HG02840 (cell line): ENCODE measurements at regions not wholly inside any gene's neighbourhood (a gene's known extent, or its start where the extent isn't known, plus 50 kb on each side); places are given as distances from the start of the nearest gene placed in this dataset.

Experiments
- ATAC-seq: cut with Tn5 transposase; IDR thresholded peaks from one replicate; pipeline ENCODE4 v1.9.1; 2021; ENCODE audit warnings: mild to moderate bottlenecking, moderate library complexity, moderate number of reproducible peaks; ENCODE audit not compliant: unreplicated experiment, low FRiP score

GRCh38 chr3:144067059-144067458, 95.4 kb downstream of the DIPK2A start:
- no peak for ATAC-seq

- no peak for ATAC-seq
Observed at GRCh38 chr3:144073698-144074097, 102.1 kb downstream of the DIPK2A start.

- no peak for ATAC-seq
Observed at GRCh38 chr3:144079634-144080033, 108.0 kb downstream of the DIPK2A start.

- no peak for ATAC-seq
Observed at GRCh38 chr3:144084929-144085328, 113.3 kb downstream of the DIPK2A start.

GRCh38 chr3:144085964-144086363, 114.3 kb downstream of the DIPK2A start:
- no peak for ATAC-seq

GRCh38 chr3:144096016-144096415, 124.4 kb downstream of the DIPK2A start:
- no peak for ATAC-seq

GRCh38 chr3:144097163-144097562, 125.5 kb downstream of the DIPK2A start:
- no peak for ATAC-seq

GRCh38 chr3:144098691-144099090, 127.1 kb downstream of the DIPK2A start:
- ATAC-seq, result no peak

- ATAC-seq, result no peak
Observed at GRCh38 chr3:144102421-144102820, 130.8 kb downstream of the DIPK2A start.

GRCh38 chr3:144104186-144104585, 132.6 kb downstream of the DIPK2A start:
- no peak for ATAC-seq

GRCh38 chr3:144104679-144105078, 133.1 kb downstream of the DIPK2A start:
- no peak for ATAC-seq

- ATAC-seq, result no peak
Observed at GRCh38 chr3:144105542-144105941, 133.9 kb downstream of the DIPK2A start.

- no peak for ATAC-seq
Observed at GRCh38 chr3:144106970-144107369, 135.3 kb downstream of the DIPK2A start.

- no peak for ATAC-seq
Observed at GRCh38 chr3:144107923-144108322, 136.3 kb downstream of the DIPK2A start.

GRCh38 chr3:144109944-144110343, 138.3 kb downstream of the DIPK2A start:
- peak; percentile 96 for ATAC-seq

- ATAC-seq, result no peak
Observed at GRCh38 chr3:144112036-144112435, 140.4 kb downstream of the DIPK2A start.

- ATAC-seq, result no peak
Observed at GRCh38 chr3:144112437-144112836, 140.8 kb downstream of the DIPK2A start.

GRCh38 chr3:144114767-144115166, 143.1 kb downstream of the DIPK2A start:
- no peak for ATAC-seq

- no peak for ATAC-seq
Observed at GRCh38 chr3:144119633-144120032, 148.0 kb downstream of the DIPK2A start.

- ATAC-seq, result no peak
Observed at GRCh38 chr3:144121661-144122060, 150.0 kb downstream of the DIPK2A start.

GRCh38 chr3:144127014-144127413, 155.4 kb downstream of the DIPK2A start:
- ATAC-seq, result no peak

- ATAC-seq, result no peak
Observed at GRCh38 chr3:144127700-144128099, 156.1 kb downstream of the DIPK2A start.
